GM18517 (cell line): ENCODE measurements at regions not wholly inside any gene's neighbourhood (a gene's known extent, or its start where the extent isn't known, plus 50 kb on each side); places are given as distances from the start of the nearest gene placed in this dataset.
"Not testable (repeated sequence)": the region's sequence is repeated elsewhere in the genome, so short reads cannot be mapped to it uniquely, and the experiment has no call there.

Source experiments
- ATAC-seq: cut with Tn5 transposase; IDR thresholded peaks from one replicate; pipeline ENCODE4 v1.9.1; 2021; ENCODE audit warnings: mild to moderate bottlenecking, moderate library complexity; ENCODE audit not compliant: unreplicated experiment

DNA sequence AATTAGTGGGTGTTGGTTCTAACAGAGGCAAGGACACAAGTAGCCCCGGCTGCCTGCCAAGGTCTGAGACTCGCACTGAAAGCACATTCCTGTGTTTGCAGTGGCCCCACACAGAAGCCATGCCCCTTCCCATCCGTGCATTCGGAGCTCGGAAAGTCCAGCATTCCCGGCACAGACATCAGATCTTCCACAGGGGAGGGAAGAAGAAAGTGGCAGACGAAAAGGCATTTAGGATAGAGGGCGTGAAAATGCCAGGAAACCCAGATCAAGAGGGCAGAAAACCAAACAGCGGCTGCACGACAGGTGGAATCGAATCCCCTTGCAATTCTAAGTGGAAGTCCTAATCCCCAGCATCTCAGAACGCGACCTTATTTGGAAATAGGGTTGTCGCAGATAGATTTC is 105.5 kb upstream of the ASB18 start:
- no peak for ATAC-seq

DNA sequence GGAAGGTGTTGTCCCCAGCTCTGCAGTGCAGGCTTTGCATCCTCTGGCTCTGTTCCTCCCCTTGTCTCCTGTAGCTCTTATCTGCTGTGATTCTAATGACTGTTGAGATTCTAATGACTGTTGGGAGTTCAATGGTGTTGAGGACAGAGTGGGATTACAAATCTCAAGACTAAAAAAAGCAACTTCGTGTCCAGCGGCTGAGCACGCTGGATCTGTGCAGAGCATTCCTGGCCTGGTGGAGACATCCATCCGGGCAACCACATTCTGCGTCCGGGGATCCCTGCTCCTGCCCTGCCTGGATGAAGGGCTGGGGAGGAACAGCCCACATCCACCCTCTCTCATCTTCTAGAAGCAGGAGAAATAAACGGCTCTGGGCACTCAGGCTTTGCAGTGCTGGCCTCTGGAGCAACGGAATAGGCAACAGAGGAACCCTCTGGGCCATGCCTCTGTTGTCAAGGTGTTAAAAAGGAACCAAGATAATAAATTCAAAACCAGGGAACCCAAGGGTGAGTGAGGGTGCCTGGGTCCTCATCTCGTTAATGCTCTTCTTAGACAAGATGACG is 106.7 kb upstream of the ASB18 start:
- ATAC-seq: no peak

DNA sequence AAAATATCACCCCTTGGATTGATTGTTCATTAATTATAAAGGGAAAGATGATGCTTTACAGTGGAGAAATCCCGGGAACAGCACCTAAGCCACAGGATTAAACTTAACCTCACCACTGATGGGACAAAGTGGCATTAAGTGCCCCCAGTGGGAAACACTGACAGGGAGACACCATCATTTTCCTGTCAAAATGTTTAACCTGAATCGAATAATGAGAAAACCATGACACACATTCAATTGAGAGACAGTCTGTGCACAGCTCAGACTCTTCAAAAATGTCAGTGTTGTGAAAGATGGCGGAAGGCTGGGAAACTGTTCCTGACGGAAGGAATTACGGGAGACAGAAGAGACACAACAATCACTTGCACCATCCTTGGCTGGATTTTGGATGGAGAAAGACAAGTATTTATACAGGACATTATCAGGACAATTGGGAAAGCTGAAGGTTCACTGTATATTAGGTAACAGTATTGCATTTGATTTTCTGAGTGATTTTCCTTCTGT is 111.8 kb upstream of the ASB18 start:
- ATAC-seq: no peak

DNA sequence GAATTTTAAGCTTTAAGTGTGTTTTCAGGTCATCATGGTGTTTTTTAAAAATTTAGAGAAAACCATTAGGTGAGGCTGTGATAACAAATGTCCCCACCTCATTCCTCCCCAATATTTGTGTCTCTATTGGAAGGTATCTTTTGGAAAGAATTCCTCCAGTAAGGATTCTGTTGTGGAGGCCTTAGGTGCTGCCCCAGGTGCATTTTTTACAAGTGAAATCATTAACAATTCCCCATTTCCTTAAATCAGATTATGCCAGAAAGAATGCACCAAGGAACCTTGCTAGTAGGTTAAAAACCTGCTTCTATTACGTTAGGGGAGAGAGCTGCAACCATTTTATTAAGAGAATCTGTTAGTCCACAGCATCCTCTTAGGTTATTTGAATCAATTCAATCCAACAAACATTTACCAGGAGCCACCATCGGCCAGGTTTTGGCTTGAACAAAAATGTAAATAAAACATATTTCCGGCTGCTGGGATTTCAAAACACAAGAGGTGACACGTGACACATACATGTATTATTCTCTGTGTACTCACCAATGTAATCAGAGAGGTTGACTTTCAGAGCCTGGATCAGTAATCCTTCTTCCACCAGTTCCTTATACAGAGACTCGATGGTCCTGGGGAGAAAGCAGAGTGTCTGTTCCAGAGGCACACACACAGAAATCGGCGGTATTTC is 112.5 kb upstream of the ASB18 start:
- no peak for ATAC-seq

DNA sequence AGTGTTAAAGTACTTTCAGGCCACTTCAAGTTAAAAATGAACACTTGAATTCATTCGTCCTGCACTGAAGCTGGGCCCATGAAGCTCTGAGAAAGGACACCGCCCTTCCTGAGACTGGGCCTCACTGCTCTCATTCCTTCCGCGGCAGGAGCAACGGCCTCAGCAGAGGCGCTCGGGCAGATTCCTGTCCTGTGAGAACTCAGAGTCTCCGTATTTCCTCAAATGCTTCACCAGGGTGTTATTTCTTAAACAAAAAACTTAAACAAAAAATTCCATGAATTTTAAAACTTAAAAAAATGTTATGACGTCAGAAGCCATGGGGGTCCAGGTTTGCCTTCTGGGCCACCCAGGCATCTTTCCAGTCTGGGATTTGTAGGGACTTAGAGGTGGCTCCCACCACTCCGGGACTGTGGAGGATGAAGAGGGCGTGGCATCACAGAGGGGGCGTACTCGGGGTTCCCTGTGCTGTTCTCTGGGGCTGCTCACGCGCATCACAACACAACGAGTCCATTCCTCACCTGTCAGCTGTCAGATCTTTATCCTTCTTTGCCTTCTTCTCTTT is 115.9 kb upstream of the ASB18 start:
- no peak for ATAC-seq

DNA sequence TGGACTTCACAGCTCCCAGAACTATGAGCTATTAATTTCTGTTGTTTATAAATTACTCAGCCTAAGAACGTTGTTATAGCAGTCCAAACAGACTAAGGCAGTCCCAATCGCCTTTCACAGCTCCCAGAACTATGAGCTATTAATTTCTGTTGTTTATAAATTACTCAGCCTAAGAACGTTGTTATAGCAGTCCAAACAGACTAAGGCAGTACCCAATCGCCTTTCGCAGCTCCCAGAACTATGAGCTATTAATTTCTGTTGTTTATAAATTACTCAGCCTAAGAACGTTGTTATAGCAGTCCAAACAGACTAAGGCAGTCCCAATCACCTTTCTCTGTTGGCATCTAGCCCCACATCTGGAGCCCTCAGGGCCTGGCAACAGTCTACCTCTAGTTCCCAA is 117.0 kb upstream of the ASB18 start:
- not testable (repeated sequence) for ATAC-seq

DNA sequence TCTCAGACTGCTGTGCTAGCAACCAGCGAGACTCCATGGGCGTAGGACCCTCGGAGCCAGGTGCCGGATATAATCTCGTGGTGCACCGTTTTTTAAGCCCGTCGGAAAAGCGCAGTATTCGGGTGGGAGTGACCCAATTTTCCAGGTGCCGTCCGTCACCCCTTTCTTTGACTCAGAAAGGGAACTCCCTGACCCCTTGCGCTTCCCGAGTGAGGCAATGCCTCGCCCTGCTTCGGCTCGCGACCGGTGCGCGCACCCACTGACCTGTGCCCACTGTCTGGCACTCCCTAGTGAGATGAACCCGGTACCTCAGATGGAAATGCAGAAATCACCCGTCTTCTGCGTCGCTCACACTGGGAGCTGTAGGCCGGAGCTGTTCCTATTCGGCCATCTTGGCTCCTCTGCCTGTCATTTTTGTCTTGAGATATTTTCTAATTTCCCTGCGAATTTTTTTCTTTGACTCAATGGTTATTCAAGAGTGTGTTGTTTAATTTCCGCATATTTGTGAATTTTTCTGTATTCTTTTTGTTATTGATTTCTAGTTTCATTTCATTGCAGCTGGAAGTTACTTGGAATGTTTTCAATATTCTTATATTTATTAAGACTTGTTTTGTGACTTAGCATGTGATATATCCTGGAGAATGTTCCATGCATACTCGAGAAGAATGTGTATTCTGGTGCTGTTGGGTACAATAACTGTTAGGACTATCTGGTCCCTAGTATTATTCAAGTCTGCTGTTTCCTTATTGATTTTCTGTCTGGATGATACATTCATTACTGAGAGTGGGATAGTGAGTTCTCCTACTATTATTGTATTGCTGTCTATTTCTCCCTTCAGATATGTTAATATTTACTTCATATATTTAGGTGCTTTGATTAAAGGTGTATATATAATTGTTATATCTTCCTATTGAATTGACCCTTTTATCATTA is 125.3 kb upstream of the ASB18 start:
- ATAC-seq: not testable (repeated sequence)

DNA sequence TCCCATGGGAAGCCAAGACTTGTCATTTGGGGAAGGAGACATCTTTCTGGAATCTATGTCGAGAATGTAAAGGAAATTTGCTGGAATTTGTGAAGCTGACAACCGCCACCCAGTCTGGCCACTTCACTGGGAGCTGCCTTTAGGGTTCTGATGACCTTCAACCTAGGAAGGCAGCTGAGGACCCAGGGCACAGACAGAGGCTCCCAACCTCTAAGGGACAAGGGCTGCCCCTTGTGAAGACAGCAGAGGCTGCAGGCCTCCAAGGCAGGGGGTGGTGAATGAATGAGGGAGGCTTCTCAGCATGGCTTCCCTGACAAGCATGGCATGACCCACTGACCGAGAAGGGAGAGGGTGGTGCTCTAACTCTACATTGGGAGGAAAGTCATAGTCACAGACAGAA is 128.9 kb upstream of the ASB18 start:
- ATAC-seq: no peak

DNA sequence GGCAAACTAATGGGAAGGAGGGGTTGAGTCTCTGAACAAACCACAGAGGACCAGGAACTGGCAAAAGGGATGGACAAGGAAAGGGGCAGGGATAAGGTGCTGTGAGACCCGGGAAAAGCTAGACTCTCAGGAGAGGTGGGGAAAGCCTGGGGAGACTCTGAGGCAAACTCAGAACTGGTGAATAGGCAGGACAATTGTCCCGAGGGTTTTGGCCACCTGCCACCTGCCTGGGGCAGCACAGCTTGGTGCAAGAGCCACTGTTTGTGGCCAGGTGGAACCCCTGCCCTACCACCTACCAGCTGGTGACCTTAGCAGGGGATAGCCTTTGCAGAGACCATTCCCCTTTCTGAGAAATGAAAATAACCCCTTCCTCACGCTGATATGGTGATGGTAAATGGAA is 129.4 kb upstream of the ASB18 start:
- ATAC-seq: no peak

DNA sequence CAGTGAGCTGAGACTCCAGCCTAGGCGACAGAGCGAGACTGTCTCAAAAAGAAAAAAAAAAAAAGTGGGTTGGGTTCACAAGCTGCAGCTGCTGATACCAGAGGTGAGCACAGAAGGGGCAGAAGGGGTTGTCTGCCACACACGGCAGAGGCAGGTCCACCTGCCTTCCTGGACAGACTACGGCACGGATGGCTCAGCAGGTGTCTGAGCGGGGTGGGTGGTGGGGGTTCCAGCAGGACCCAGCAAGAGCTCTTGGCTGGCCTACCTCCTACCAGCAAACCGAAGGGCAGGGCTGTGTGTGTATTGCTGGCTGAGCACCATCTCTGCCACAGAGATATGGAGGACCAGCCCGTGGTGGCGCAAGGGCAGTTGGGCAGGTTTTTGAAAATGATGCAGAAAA is 130.4 kb upstream of the ASB18 start:
- no peak for ATAC-seq

DNA sequence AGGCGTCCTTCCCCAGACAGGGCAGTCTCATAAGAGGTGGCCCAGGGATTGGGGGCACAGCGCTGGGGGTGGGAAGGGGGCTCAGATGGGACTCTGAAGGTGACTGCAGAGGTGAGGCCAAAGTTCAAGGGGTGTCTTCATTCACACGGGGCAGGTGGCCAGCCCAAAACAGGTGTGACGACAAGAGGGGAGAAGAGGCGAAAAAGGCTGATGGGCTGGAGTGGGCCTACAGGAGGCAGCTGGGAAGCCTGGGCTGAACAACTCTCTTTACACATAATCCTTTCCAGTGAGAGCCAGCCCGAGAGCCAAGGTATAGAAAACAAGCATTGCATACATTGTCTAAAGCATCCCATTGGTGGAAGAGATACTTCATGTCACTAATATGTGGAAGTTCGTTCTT is 130.9 kb upstream of the ASB18 start:
- ATAC-seq: no peak

DNA sequence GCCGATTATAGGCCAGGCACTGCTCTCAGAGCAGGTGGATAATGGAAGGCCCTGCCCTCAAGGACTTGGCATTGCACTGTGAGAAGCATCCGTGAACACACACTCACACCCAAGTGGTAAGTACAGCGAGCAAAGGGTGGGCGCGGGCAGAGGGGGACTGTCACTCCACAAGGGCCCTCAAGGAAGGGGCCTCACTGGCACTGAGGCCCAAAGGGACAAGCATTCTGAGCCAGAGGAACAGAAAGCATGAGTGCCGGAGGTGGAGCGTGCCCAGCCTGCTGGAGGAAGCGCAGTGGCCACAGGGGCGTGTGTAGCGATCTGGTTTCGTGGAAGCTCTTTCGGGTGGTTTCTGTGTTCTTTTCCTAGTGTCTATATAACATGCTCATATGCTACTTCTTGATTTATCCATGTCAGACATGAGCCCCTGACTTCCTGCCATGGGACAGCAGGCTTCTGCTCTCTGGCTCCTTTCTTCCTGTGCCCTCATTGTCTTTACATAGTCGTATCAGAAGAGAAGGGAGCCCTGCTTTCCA is 132.7 kb upstream of the ASB18 start:
- ATAC-seq: no peak

DNA sequence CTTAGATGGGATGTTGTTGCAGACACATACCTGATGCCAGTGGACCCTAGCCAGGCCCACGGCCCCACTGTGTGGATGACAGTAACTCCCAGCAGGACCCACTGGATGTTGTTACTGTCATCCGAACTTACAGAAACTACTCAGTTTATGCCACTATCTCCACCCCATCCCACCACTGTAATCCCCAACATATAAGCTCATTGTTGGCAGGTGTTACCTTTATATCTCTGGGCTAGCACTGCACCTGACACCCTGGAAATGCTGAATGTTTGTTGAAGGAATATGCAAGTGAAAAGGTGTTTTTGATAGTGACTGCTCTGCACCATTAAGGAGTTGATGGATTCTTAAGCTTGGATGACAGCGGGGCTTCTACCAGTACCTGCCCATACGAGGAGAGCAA is 133.5 kb upstream of the ASB18 start:
- no peak for ATAC-seq

DNA sequence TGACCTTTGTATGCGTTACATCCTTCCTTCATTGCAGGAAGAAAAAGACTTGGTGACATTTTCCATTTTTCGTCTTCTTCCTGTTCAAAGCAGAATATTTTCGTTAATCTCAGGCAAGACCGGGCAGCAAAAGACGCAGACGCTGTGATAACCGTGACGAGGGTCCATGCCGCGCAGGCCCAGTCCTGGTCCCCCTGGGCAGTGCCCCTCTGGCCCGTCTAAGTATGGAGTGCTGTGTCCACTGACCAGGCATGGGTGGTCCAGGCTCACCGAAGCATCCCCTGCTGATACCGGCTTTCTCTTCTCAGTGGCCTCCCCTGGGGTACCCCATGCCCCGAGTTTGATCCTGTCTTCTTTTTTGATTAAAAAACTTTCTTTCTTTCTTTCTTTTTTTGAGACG is 135.2 kb upstream of the ASB18 start:
- no peak for ATAC-seq

DNA sequence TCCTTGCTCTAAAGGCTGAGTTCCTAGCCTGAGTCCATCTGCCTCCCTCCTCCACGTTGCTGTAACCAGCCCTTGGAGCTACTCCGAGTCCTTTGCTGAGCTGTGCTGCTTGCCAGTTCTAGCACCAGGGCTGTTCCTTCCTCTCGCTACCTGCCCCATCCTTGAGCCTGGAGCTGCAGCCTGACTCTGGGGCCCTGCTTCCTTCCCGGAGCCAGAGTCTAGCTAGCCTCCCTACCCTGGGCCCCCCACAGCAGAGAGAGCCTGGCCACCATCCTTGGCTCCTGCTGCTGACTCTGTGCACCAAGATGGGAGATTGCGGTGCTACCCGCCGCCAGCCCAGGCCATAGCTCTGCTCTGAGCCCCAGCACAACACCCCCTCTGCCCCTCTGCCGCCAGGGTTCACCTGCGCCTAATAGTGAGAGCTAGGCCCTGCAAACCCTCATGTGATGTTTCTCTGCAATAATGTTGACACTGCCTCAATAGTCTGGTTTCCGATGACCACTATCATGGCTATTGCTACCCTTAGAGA is 135.9 kb upstream of the ASB18 start:
- no peak for ATAC-seq

DNA sequence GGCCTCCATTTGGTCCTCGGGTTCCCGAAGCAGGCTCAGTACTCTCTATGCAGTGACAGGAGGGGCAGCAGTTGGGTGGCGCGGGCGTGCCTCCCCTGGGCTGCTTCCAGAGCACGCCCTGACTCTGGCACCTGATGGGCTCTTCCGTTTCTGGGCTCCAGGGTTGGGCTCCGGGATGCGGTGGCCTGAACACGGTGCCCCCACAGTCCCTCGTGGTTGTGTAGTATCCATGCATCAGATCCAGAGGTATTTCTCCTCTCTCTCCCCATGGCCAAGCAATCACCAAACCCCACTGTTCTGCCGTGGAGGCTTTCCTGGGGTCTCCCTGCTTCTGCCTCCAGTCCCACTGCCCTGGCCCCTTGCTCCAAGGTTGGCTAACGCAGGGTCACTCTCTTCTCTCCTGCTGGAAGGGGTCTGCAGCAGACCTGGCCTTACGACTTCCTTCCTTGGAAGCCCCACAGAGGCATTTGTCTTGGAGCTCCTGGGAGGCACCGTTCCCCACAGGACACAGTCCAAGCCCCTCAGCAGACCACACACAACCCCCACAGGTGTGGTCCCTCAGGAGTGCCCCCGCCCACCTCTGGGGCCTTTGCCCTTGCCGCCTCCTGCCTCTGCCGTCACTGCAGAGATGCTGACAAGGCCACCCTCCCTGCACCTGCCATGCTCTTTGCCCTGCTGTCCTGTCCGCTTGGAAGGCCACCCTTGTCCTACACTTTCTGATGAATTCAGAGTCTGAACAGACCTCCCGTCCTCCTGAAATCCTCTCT is 136.6 kb upstream of the ASB18 start:
- ATAC-seq: no peak

DNA sequence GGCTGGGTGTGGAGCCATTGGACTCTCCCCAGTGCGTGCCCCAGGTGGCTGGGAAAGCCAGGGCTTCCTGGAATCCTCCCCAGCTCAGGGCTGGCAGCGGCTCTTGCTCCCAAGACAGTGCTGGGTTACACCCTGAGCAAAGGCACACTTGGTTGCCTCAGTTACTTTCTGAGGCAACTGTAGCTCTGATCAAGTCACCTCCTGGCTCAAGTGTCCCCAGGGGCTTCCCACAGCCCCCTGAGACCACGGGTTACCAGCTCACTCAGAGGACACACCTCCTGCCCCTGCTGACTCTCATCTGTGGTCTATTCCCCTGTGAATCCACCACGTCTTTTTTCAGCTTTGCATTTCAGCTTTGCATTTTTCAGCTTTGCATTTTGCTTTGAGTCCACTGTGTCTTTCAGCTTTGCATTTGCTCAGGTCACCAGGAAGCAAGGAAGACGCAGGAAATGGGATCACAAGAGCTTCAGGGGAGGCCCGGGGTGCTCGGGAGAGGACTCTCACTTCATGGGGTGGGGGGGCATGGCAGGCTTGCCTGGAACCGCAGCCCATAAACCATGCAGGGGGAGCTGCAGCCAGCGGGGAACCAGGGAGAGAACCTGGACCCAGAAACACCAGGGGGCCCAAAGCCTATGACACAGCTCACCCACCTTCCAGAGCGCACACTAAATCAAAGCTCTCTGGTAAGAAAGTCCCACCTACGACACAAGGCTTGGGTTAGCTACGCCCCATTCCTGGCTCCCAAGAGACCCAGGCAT is 138.0 kb upstream of the ASB18 start:
- ATAC-seq: no peak

DNA sequence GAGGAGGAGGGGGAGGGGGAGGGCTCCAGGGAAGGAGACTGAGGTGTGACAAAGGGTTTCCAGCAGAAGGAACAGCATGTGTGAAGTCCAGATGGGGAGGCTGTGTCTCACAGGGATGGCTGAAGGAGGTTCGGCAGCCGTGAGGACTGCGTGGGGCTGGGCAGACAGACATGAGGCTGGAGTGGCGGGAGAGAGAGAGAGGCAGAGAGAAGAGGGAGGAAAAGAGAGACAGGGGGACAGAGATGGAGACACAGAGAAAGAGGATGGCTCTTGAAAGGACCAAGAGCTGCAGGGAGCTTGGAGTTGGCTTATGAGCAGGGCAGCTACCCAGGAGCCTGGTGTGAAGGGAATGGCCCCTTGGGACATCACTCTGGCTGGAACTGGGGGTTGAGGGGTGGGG is 138.9 kb upstream of the ASB18 start:
- no peak for ATAC-seq

DNA sequence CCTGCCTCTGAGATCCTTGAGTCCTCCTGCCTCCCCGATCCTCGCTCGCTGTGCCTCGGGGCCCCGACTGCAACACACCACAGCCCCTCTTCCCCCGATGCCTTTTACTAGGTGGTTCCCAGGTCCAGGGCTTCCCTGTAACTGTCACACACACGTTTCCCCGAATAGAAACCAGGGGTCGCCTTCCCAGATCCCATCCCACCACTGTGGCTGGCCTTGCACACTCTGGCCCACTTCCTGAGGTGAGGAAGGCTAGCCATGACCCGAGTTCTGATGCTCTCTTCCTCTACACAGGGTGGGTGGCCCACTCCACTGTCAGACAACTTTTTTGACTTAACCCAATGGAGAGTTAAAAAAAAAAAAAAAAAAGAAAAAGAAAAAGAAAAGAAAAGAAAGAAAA is 139.6 kb upstream of the ASB18 start:
- no peak for ATAC-seq

DNA sequence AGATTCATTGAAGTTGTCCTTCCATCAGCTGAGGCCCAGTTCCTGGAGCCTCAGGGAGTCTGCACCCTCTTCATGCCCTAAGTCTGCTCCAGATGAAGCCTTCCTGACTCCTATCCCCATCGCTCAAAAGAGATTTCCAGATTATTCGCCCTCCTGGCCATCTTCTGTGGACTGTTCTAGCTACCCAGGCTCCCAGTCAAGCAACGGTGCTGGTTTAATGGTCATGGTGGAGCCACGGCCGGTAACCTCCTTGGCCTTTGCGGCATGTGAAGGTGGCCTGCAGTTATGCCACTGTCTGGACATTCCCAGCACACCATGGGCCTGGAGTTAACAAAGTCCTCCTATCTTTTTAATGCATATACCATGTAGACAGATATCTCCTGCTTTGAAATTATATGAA is 140.1 kb upstream of the ASB18 start:
- no peak for ATAC-seq
